OCI-LY1 (cell line): ENCODE measurements at regions not wholly inside any gene's neighbourhood (a gene's known extent, or its start where the extent isn't known, plus 50 kb on each side); places are given as distances from the start of the nearest gene placed in this dataset.

Source experiments
- H2AFZ ChIP-seq: fragments of 200-600 bp; sonication (generic), shearing (Covaris generic); 2 replicates; pipeline ENCODE4 v1.6.0; 2014; ENCODE audit warnings: antibody characterized with exemption, mild to moderate bottlenecking, low read length
- H3F3A ChIP-seq: fragments of 200-600 bp; sonication (generic), shearing (Covaris generic); 2 replicates; pipeline ENCODE4 v1.6.0; 2014; ENCODE audit warnings: mild to moderate bottlenecking, antibody characterized with exemption, low read length, moderate library complexity; ENCODE audit not compliant: insufficient read depth
- H3K27ac ChIP-seq: fragments of 200-600 bp; sonication (generic); 2 replicates; pipeline ENCODE4 v1.5.1; 2014; ENCODE audit warnings: low read length, mixed run types, mild to moderate bottlenecking, low read depth; ENCODE audit not compliant: poor library complexity, severe bottlenecking
- H3K27me3 ChIP-seq: fragments of 200-600 bp; sonication (generic); 2 replicates; pipeline ENCODE4 v1.6.0; 2014; ENCODE audit warnings: antibody characterized with exemption, mild to moderate bottlenecking, low read length, moderate library complexity; ENCODE audit not compliant: insufficient read depth
- H3K36me3 ChIP-seq: fragments of 200-600 bp; sonication (generic); 2 replicates; pipeline ENCODE4 v1.6.1; 2014; ENCODE audit warnings: mild to moderate bottlenecking, antibody characterized with exemption, low read length, moderate library complexity, mixed read lengths; ENCODE audit not compliant: insufficient read depth
- H3K4me1 ChIP-seq: fragments of 200-600 bp; sonication (generic); 2 replicates; pipeline ENCODE4 v1.5.1; 2014; ENCODE audit warnings: mild to moderate bottlenecking, low read length, moderate library complexity; ENCODE audit not compliant: insufficient read depth, severe bottlenecking
- H3K4me2 ChIP-seq: fragments of 200-600 bp; sonication (generic), shearing (Covaris generic); 2 replicates; pipeline ENCODE4 v1.6.1; 2014; ENCODE audit warnings: low read length
- H3K4me3 ChIP-seq: fragments of 200-600 bp; sonication (generic); 2 replicates; pipeline ENCODE4 v1.5.1; 2014; ENCODE audit warnings: low read length, low read depth, mild to moderate bottlenecking, mixed read lengths; ENCODE audit not compliant: poor library complexity, severe bottlenecking
- H3K79me2 ChIP-seq: fragments of 200-600 bp; shearing (Covaris generic); 2 replicates; pipeline ENCODE4 v1.6.1; 2016; ENCODE audit warnings: mixed run types, low read length, mixed read lengths; ENCODE audit not compliant: insufficient read depth
- H3K9ac ChIP-seq: fragments of 200-600 bp; sonication (generic), shearing (Covaris generic); 2 replicates; pipeline ENCODE4 v1.6.1; 2014; ENCODE audit warnings: mild to moderate bottlenecking, low read length, mixed read lengths
- H3K9me2 ChIP-seq: fragments of 200-600 bp; sonication (generic), shearing (Covaris generic); 2 replicates; pipeline ENCODE4 v1.6.1; 2014; ENCODE audit warnings: low read depth, mild to moderate bottlenecking, low read length, mixed read lengths
- H3K9me3 ChIP-seq: fragments of 200-600 bp; shearing (Covaris generic); 2 replicates; pipeline ENCODE4 v1.6.1; 2014; ENCODE audit warnings: low read length, mixed read lengths
- H4K20me1 ChIP-seq: fragments of 200-600 bp; sonication (generic), shearing (Covaris generic); 2 replicates; pipeline ENCODE4 v1.6.0; 2016; ENCODE audit warnings: mild to moderate bottlenecking, low read length; ENCODE audit not compliant: insufficient read depth
- CTCF ChIP-seq: fragments of 200-600 bp; sonication (generic), shearing (Covaris generic); IDR thresholded peaks from 2 replicates; pipeline ENCODE4 v1.5.1; 2017; ENCODE audit warnings: mild to moderate bottlenecking, antibody characterized with exemption, low read length, moderate library complexity, mixed read lengths
- EZH2 ChIP-seq: fragments of 200-600 bp; sonication (generic), shearing (Covaris generic); IDR thresholded peaks from 2 replicates; pipeline ENCODE4 v1.8.0; 2017; ENCODE audit warnings: borderline replicate concordance, mixed run types, mild to moderate bottlenecking, antibody characterized with exemption, low read length, moderate library complexity, mixed read lengths

- Histone ChIP-seq H3K9me3 (no peaks in the 10 kb centered on the region), H3K36me3 (no peaks in the 10 kb centered on the region), H2AFZ (no peak overlapping the region), H3K79me2 (no peaks in the 10 kb centered on the region), H3K9me2 (no peaks in the 10 kb centered on the region), H4K20me1 (no peaks in the 10 kb centered on the region), H3K9ac (no peak overlapping the region), H3K4me1 (no peaks in the 10 kb centered on the region), H3K27ac (no peak overlapping the region), H3F3A (no peaks in the 10 kb centered on the region), H3K27me3 (no peaks in the 10 kb centered on the region), H3K4me3 (no peak overlapping the region), H3K4me2 (no peak overlapping the region)
- TF ChIP-seq CTCF, result no peak
- no peak for TF ChIP-seq EZH2
These were observed 151.4 kb upstream of the ITGB1 start for GRCh38 chr10:33109384-33109783.

- no peak overlapping the region for H3K27ac ChIP-seq
- no peaks in the 10 kb centered on the region for H3K27me3 ChIP-seq
- H3F3A ChIP-seq, result no peaks in the 10 kb centered on the region
- no peak overlapping the region for H2AFZ ChIP-seq
- no peak overlapping the region for H3K9ac ChIP-seq
- H3K79me2 ChIP-seq, result no peaks in the 10 kb centered on the region
- H3K4me2 ChIP-seq, result no peak overlapping the region
- H3K9me3 ChIP-seq, result no peaks in the 10 kb centered on the region
- no peaks in the 10 kb centered on the region for H3K36me3 ChIP-seq
- TF ChIP-seq EZH2 (no peak), CTCF (no peak)
- no peaks in the 10 kb centered on the region for H3K4me1 ChIP-seq
- H4K20me1 ChIP-seq, result no peaks in the 10 kb centered on the region
- H3K9me2 ChIP-seq, result no peaks in the 10 kb centered on the region
- H3K4me3 ChIP-seq, result no peak overlapping the region
These were observed 149.9 kb upstream of the ITGB1 start for GRCh38 chr10:33107953-33108352.

GRCh38 chr10:33106767-33107166, 148.7 kb upstream of the ITGB1 start:
- Histone ChIP-seq H3K27ac (no peak overlapping the region), H3K9ac (no peak overlapping the region), H3K9me3 (no peaks in the 10 kb centered on the region), H3F3A (no peaks in the 10 kb centered on the region), H3K27me3 (no peaks in the 10 kb centered on the region), H3K79me2 (no peaks in the 10 kb centered on the region), H3K4me2 (no peak overlapping the region), H3K36me3 (no peaks in the 10 kb centered on the region), H4K20me1 (no peaks in the 10 kb centered on the region), H3K4me1 (no peaks in the 10 kb centered on the region), H3K9me2 (no peaks in the 10 kb centered on the region), H3K4me3 (no peak overlapping the region), H2AFZ (no peak overlapping the region)
- TF ChIP-seq EZH2, result no peak
- TF ChIP-seq CTCF, result peak; percentile 10; the same call in 1 of the 2 replicates
